Activated CD8-positive, alpha-beta T cell treated with anti-CD3 and anti-CD28 coated beads, Interleukin-2, amount 10 ng/mL, durations not matched to agents 7 days and 5 days (primary cell): ENCODE measurements at regions not wholly inside any gene's neighbourhood (a gene's known extent, or its start where the extent isn't known, plus 50 kb on each side); places are given as distances from the start of the nearest gene placed in this dataset.
"Not testable (repeated sequence)": the region's sequence is repeated elsewhere in the genome, so short reads cannot be mapped to it uniquely, and the experiment has no call there.

Source experiments
- ATAC-seq: fragments of 150-1000 bp; cut with Tn5 transposase; one replicate; pipeline ENCODE4 v1.10.0; 2021; ENCODE audit warnings: moderate library complexity
- CTCF ChIA-PET: fragments of 350-600 bp; sonication (Branson Sonifier 250); formaldehyde crosslinking; loops from one replicate; lab custom pipeline; 2021; ENCODE audit warnings: antibody characterized with exemption; lab: Charles Lee
- POLR2A ChIA-PET: fragments of 350-600 bp; sonication (Branson Sonifier 250); formaldehyde crosslinking; loops from one replicate; lab custom pipeline; 2021; ENCODE audit warnings: antibody characterized with exemption; lab: Charles Lee
- DNase-seq: peaks from one replicate; pipeline ENCODE4 v3.0.0-alpha.2; 2020
- H3K27ac Mint-ChIP-seq: one replicate; pipeline ENCODE4 v1.8.0; 2021; ENCODE audit warnings: mild to moderate bottlenecking, mixed read lengths
- H3K27me3 Mint-ChIP-seq: one replicate; pipeline ENCODE4 v1.8.0; 2021; ENCODE audit warnings: low read depth, mixed read lengths
- H3K36me3 Mint-ChIP-seq: one replicate; pipeline ENCODE4 v1.8.0; 2021; ENCODE audit warnings: low read depth, mixed read lengths
- H3K4me1 Mint-ChIP-seq: one replicate; pipeline ENCODE4 v1.8.0; 2021; ENCODE audit warnings: low read depth, mixed read lengths
- H3K4me3 Mint-ChIP-seq: one replicate; pipeline ENCODE4 v1.8.0; 2021; ENCODE audit warnings: mild to moderate bottlenecking, mixed read lengths
- H3K9me3 Mint-ChIP-seq: one replicate; pipeline ENCODE4 v1.8.0; 2022; ENCODE audit warnings: mixed read lengths; ENCODE audit not compliant: insufficient read depth

DNA sequence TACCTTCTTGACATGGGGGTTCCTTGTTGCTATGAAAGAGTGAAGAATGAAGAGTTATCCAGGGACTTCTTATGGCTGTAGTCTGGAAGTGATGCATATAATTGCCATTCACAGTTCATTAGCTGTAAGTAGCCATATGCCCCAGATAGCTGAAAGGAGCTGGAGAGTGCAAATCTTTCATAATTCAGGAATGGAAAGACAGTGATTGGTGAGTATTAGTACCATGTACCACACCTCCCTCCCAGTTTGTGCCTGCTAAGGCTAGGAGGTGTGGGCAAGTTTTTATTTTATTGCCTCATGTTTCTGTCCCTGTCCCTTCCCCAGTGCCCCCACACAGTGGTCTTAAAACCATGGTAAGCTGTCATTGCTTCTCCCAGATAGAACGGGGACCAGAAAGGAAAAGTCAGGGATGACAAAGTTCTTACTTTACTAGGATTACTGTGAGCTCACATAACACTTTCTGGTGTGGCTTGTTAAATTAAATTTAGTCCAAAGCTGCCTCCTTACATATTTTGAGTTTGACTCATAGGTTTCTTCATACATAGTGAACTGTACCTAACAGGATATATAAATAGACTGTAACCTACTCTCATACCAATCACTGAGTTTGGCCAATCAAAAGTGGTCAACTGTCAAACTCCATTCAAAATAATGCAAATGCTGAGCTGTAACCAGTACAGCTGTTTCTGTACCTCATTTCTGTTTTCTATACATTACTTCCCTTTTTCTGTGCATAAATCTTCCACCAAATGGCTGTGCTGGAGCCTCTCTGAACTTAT is 119.4 kb downstream of the RFPL4B start:
- no peak overlapping the region for H3K27ac Mint-ChIP-seq
- no peaks in the 10 kb centered on the region for H3K27me3 Mint-ChIP-seq
- POLR2A ChIA-PET: no interaction called here
- CTCF ChIA-PET: no interaction called here
- no peaks in the 10 kb centered on the region for H3K36me3 Mint-ChIP-seq
- DNase-seq (no peak), ATAC-seq (no peak)
- no peaks in the 10 kb centered on the region for H3K4me1 Mint-ChIP-seq
- no peak overlapping the region for H3K4me3 Mint-ChIP-seq
- no peaks in the 10 kb centered on the region for H3K9me3 Mint-ChIP-seq

DNA sequence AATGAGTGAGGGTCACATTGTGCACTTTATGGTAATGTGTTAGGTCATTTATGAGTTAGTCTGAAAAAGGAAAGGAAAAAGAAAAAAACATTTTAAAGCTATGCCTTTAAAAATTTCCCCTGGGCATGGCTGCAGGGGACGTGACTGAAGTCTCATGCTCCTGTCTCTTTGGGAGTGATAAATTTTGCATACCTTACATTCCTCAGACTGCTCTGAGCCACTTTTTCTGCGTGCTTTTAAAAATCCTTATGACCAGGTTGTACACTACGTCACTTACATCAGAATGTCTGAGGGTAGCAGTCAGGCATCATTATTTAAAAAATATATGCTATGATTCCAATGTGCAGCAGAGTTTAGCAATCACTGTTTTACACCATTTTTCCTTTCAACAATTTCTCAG is 121.2 kb downstream of the RFPL4B start:
- H3K27me3 Mint-ChIP-seq: no peaks in the 10 kb centered on the region
- CTCF ChIA-PET: no interaction called here
- POLR2A ChIA-PET: no interaction called here
- no peak overlapping the region for H3K4me3 Mint-ChIP-seq
- ATAC-seq (no peak), DNase-seq (no peak)
- no peaks in the 10 kb centered on the region for H3K36me3 Mint-ChIP-seq
- H3K9me3 Mint-ChIP-seq: no peaks in the 10 kb centered on the region
- no peak overlapping the region for H3K27ac Mint-ChIP-seq
- no peaks in the 10 kb centered on the region for H3K4me1 Mint-ChIP-seq

DNA sequence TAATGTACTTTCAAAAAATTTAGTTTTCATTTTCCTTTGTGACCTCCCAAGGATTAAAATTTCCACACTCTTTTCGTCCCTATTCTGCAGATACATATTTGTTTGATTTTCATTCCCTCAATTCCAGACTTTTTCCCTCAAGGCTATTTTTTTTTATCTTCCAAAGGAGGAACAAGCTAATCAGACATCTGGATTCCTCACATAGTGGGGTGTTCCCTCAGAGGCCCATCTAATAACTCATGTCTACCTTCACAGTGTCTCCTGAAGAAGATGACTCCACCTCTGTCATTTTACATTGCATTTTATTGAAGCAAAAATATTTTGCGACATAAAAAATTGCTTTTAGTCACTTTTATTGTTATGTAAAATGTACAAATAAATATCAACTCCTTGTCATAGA is 122.2 kb downstream of the RFPL4B start:
- Mint-ChIP-seq H3K4me1 (no peaks in the 10 kb centered on the region), H3K27me3 (no peaks in the 10 kb centered on the region), H3K36me3 (no peaks in the 10 kb centered on the region), H3K9me3 (no peaks in the 10 kb centered on the region), H3K4me3 (no peak overlapping the region), H3K27ac (no peak overlapping the region)
- ChIA-PET CTCF (no interaction called here), POLR2A (no interaction called here)
- ATAC-seq (no peak), DNase-seq (no peak)

DNA sequence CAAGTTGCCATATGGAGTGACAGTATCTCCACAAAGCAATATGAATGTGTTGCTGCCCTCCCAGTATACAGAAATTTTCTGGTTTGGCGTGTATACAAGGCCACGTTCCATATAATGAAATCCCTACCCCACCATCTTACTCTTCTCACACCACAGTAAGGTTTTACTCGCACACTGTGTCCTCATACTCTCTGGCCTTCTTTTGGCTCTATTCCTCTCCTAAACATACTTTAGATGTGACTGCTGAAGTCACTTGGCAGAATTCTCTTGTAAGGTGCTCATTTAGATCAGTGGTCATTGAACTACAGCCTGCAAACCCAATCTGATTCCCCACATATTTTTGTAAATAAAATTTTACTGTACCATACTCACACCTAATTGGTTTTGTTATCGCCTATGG is 123.2 kb downstream of the RFPL4B start:
- Mint-ChIP-seq H3K27ac (no peak overlapping the region), H3K4me1 (no peaks in the 10 kb centered on the region), H3K36me3 (no peaks in the 10 kb centered on the region), H3K9me3 (no peaks in the 10 kb centered on the region), H3K4me3 (no peak overlapping the region), H3K27me3 (no peaks in the 10 kb centered on the region)
- ATAC-seq (no peak), DNase-seq (no peak)
- CTCF ChIA-PET: no interaction called here
- POLR2A ChIA-PET: no interaction called here

DNA sequence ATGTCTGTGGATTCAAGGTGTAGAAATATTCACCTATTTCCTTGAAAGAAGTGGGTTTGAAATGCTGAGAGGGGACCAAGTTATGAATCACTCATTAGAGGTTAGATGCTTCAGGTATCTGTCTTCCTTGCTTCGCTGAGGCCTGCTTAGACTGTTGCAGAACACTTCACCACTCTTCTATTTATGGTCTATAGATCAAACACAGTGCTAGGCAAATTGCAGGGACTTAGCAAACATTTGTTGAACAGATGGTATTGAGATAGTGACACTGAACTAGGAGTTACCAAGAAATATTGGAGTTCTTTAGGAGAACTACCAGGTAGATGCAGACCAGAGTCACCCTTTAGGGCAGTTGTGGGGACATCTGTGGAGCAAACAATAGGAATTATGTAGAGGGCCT is 123.8 kb downstream of the RFPL4B start:
- no peaks in the 10 kb centered on the region for H3K4me1 Mint-ChIP-seq
- CTCF ChIA-PET: no interaction called here
- no peak overlapping the region for H3K4me3 Mint-ChIP-seq
- no peak overlapping the region for H3K27ac Mint-ChIP-seq
- POLR2A ChIA-PET: no interaction called here
- ATAC-seq (no peak), DNase-seq (no peak)
- no peaks in the 10 kb centered on the region for H3K9me3 Mint-ChIP-seq
- no peaks in the 10 kb centered on the region for H3K27me3 Mint-ChIP-seq
- H3K36me3 Mint-ChIP-seq: no peaks in the 10 kb centered on the region

DNA sequence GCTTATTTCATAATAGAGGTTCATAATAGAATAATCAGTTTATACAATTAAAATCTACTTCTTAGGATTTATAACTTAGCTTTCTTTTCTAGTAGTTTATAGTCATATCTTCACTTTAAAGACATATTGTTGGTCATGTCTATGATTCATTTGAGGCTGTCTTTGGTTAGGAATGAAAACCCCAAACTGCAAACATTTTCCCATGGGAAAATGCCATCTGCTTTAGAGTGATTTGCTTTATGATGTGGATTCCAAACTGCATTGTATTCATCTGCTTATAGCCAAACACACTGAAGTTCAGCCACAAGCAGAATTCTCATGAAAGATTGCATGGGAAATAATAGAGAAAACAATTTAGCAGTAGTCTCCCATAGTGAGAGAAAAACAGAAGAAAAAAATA is 128.0 kb downstream of the RFPL4B start:
- no peaks in the 10 kb centered on the region for H3K27me3 Mint-ChIP-seq
- H3K27ac Mint-ChIP-seq: no peak overlapping the region
- CTCF ChIA-PET: no interaction called here
- POLR2A ChIA-PET: no interaction called here
- H3K4me1 Mint-ChIP-seq: no peaks in the 10 kb centered on the region
- DNase-seq (no peak), ATAC-seq (no peak)
- H3K9me3 Mint-ChIP-seq: no peaks in the 10 kb centered on the region
- H3K4me3 Mint-ChIP-seq: no peak overlapping the region
- H3K36me3 Mint-ChIP-seq: no peaks in the 10 kb centered on the region

DNA sequence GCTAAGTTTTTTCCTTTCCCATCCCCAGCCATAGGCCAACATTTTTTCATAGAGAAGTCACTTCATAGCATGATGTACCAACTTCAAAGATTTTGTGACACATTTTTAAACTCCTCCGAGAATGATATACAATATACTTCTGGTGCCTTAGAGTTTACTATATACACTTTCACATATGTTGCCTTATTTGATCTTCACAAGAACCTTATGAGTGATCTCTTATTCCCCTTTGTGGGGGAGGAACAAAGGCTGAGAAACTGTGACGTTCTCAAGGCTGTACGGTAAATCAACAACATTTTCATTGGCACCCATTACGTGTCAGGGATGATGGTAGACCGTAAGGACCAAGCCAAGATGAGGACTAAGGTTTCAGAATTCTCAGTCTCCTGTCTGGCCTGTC is 130.0 kb downstream of the RFPL4B start:
- Mint-ChIP-seq H3K36me3 (no peaks in the 10 kb centered on the region), H3K27ac (no peak overlapping the region), H3K9me3 (no peaks in the 10 kb centered on the region), H3K4me3 (no peak overlapping the region), H3K27me3 (no peaks in the 10 kb centered on the region), H3K4me1 (no peaks in the 10 kb centered on the region)
- ATAC-seq (no peak), DNase-seq (no peak)
- POLR2A ChIA-PET: no interaction called here
- CTCF ChIA-PET: no interaction called here

DNA sequence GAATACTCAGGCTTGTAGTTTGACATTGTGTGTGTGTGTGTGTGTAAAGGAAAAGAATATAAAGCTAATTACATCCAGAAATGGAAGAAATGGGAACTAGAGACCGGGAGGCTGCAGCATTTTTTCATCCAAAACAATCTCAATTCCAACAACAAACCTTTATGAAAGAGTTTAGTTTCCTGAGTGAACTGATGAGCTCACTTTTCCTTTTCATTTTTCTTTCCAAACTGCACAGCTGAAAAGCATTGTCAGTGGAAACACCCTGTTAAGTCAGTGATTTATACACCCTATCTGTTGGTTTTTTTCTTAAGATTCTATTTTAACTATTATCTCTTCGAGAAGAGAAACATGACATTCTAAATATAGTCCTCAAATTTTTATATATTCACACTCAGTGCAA is 130.9 kb downstream of the RFPL4B start:
- DNase-seq (no peak), ATAC-seq (no peak)
- no peak overlapping the region for H3K4me3 Mint-ChIP-seq
- ChIA-PET CTCF (no interaction called here), POLR2A (no interaction called here)
- H3K4me1 Mint-ChIP-seq: no peaks in the 10 kb centered on the region
- no peaks in the 10 kb centered on the region for H3K27me3 Mint-ChIP-seq
- no peak overlapping the region for H3K27ac Mint-ChIP-seq
- no peaks in the 10 kb centered on the region for H3K9me3 Mint-ChIP-seq
- no peaks in the 10 kb centered on the region for H3K36me3 Mint-ChIP-seq

DNA sequence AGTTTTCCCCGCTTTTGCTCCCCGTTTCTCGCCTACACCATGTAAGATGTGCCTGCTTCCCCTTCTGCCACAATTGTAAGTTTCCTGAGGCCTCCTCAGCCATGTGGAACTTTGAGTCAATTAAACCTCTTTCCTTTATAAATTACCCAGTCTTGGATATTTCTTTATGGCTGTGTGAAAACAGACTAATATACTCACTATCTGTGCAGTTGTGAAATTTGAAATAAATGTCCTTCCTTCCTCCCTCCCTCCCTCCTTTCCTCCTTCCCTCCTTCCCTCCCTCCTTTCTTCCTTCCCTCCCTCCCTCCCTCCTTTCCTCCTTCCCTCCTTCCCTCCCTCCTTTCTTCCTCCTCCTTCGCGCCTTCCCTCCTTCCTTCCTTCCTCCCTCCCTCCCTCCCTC is 132.8 kb downstream of the RFPL4B start:
- H3K4me1 Mint-ChIP-seq, H3K36me3 Mint-ChIP-seq, ATAC-seq, DNase-seq, H3K27me3 Mint-ChIP-seq, POLR2A ChIA-PET, H3K9me3 Mint-ChIP-seq, H3K4me3 Mint-ChIP-seq, CTCF ChIA-PET, H3K27ac Mint-ChIP-seq: not testable (repeated sequence)

DNA sequence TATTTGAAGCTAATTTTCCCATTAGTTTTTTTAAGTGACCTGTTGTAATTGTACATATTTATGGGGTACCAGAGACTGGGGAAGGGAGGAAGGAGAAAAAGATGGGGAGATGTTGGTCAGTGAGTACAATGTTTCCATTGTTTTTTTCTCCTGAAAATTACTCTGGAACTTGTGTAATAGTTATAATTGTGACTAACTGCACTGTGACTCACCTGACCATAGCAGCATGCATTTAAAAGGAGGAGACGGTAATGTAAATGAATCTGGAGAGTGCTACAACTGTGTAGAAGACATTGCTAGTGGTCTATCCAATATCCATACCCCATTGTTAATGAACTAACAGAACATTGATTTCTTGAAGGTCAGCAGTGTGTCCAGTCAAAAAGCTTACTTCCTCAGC is 133.4 kb downstream of the RFPL4B start:
- Mint-ChIP-seq H3K27ac (no peak overlapping the region), H3K27me3 (no peaks in the 10 kb centered on the region), H3K4me3 (no peak overlapping the region), H3K36me3 (no peaks in the 10 kb centered on the region), H3K9me3 (no peaks in the 10 kb centered on the region), H3K4me1 (no peaks in the 10 kb centered on the region)
- ChIA-PET CTCF (no interaction called here), POLR2A (no interaction called here)
- no peak for DNase-seq
- no peak for ATAC-seq

DNA sequence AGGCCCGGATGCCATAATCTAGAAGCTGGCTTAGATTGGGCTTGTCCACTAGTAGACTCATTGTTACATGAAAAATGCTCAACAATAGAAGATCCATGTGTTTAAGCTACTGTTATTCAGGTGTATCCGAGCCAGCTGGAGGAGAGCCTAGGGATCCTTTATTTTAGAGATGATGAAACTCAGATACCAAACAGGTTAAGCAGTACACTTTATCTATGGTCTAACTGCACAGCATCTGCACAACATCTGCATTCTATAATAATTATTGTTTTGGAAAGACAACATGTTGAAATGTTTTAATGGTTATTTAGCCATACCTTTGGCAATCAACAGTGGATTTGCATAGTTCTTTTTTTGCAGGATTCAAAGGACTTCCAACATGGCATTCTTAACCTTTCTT is 134.1 kb downstream of the RFPL4B start:
- Mint-ChIP-seq H3K4me3 (no peak overlapping the region), H3K9me3 (no peaks in the 10 kb centered on the region), H3K4me1 (no peaks in the 10 kb centered on the region), H3K36me3 (no peaks in the 10 kb centered on the region), H3K27me3 (no peaks in the 10 kb centered on the region), H3K27ac (no peak overlapping the region)
- DNase-seq (no peak), ATAC-seq (no peak)
- POLR2A ChIA-PET: no interaction called here
- CTCF ChIA-PET: no interaction called here

DNA sequence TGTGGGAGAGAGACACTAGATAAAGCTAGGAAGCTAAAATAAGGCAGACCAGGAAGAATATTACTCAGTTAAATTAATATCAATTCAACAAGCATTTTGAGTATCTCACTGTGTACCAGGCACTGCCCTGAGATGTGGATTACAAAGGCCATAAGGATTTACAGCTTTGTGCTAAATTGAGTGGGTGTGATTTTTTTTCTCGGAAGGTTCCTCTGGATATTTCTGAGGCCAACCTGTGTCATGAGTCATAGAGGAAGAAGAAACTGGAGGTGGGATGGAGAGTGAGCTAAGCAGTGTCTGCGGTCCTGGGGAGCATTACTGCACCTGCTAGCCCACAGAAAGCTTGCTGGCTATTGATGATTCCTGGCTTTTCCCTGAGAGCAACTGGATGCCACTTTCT is 135.2 kb downstream of the RFPL4B start:
- H3K4me1 Mint-ChIP-seq: no peaks in the 10 kb centered on the region
- ChIA-PET POLR2A (no interaction called here), CTCF (no interaction called here)
- DNase-seq (no peak), ATAC-seq (no peak)
- H3K9me3 Mint-ChIP-seq: no peaks in the 10 kb centered on the region
- H3K27ac Mint-ChIP-seq: no peak overlapping the region
- no peaks in the 10 kb centered on the region for H3K36me3 Mint-ChIP-seq
- H3K27me3 Mint-ChIP-seq: no peaks in the 10 kb centered on the region
- no peak overlapping the region for H3K4me3 Mint-ChIP-seq
